ENCODE measurements at regions not wholly inside any gene's neighbourhood (a gene's known extent, or its start where the extent isn't known, plus 50 kb on each side); places are given as distances from the start of the nearest gene placed in this dataset.

GRCh38 chr13:22134261-22134660 is 463.4 kb downstream of the FGF9 start:
- Histone ChIP-seq H4K20me1 (ENCODE audit: insufficient read depth) (no peaks in the 10 kb centered on the region), H3K4me3 (no peak overlapping the region), H2AFZ (no peak overlapping the region), H3F3A (ENCODE audit: insufficient read depth, low read depth) (no peaks in the 10 kb centered on the region), H3K9me2 (ENCODE audit: insufficient read depth) (no peaks in the 10 kb centered on the region), H3K36me3 (ENCODE audit: low read depth) (no peaks in the 10 kb centered on the region), H3K9me3 (ENCODE audit: insufficient read depth, low read depth) (no peaks in the 10 kb centered on the region), H3K4me2 (no peak overlapping the region), H3K27ac (no peak overlapping the region), H3K79me2 (ENCODE audit: low read depth) (no peaks in the 10 kb centered on the region), H3K4me1 (replicated peaks; ENCODE audit: insufficient read depth) (no peaks in the 10 kb centered on the region), H3K27me3 (ENCODE audit: insufficient read depth, low read depth) (peaks cover 46% of the 10 kb centered on the region)
- no peak for TF ChIP-seq EZH2 (IDR thresholded peaks at IDR 0.05; ENCODE audit: low read depth)
- TF ChIP-seq CTCF (conservative IDR thresholded peaks at IDR 0.05) = no peak
- ChIA-PET POLR2A (ENCODE audit: unreplicated experiment) (interaction anchor here (0.7 kb wide), 1 partner anchor 369 kb away, joined by 6 read pairs; no protein-coding TSS in a partner anchor), CTCF (no interaction called here)
- DNase-seq = no peak
- intact Hi-C loops (cut with micrococcal nuclease; ENCODE audit: unreplicated experiment) = no loop called here
- no TSS peak for BruUV-seq (replicated peaks)

- ChIA-PET CTCF (no interaction called here), POLR2A (ENCODE audit: unreplicated experiment) (no interaction called here)
- no peaks in the 10 kb centered on the region for H4K20me1 ChIP-seq (ENCODE audit: insufficient read depth)
- no peaks in the 10 kb centered on the region for H3K4me1 ChIP-seq (replicated peaks; ENCODE audit: insufficient read depth)
- intact Hi-C loops (cut with micrococcal nuclease; ENCODE audit: unreplicated experiment) = no loop called here
- no peak overlapping the region for H3K4me2 ChIP-seq
- no peaks in the 10 kb centered on the region for H3K9me2 ChIP-seq (ENCODE audit: insufficient read depth)
- TF ChIP-seq CTCF (conservative IDR thresholded peaks at IDR 0.05) (no peak), EZH2 (IDR thresholded peaks at IDR 0.05; ENCODE audit: low read depth) (no peak)
- no peak for DNase-seq
- H2AFZ ChIP-seq = no peak overlapping the region
- no peak overlapping the region for H3K27ac ChIP-seq
- BruUV-seq (replicated peaks) = no TSS peak
- no peaks in the 10 kb centered on the region for H3F3A ChIP-seq (ENCODE audit: insufficient read depth, low read depth)
- H3K4me3 ChIP-seq = no peak overlapping the region
- H3K79me2 ChIP-seq (ENCODE audit: low read depth) = no peaks in the 10 kb centered on the region
- H3K9me3 ChIP-seq (ENCODE audit: insufficient read depth, low read depth) = no peaks in the 10 kb centered on the region
- H3K27me3 ChIP-seq (ENCODE audit: insufficient read depth, low read depth) = peaks cover 55% of the 10 kb centered on the region
- H3K36me3 ChIP-seq (ENCODE audit: low read depth) = no peaks in the 10 kb centered on the region
Measured at GRCh38 chr13:22135446-22135845, 464.6 kb downstream of the FGF9 start.

- no peak overlapping the region for H3K27ac ChIP-seq
- no peak overlapping the region for H3K4me2 ChIP-seq
- intact Hi-C loops (cut with micrococcal nuclease; ENCODE audit: unreplicated experiment) = no loop called here
- H3K9me2 ChIP-seq (ENCODE audit: insufficient read depth) = no peaks in the 10 kb centered on the region
- DNase-seq = no peak
- no TSS peak for BruUV-seq (replicated peaks)
- H3K4me3 ChIP-seq = no peak overlapping the region
- ChIA-PET POLR2A (ENCODE audit: unreplicated experiment) (no interaction called here), CTCF (no interaction called here)
- no peaks in the 10 kb centered on the region for H3K9me3 ChIP-seq (ENCODE audit: insufficient read depth, low read depth)
- H2AFZ ChIP-seq = no peak overlapping the region
- H3K27me3 ChIP-seq (ENCODE audit: insufficient read depth, low read depth) = peaks cover 56% of the 10 kb centered on the region
- TF ChIP-seq EZH2 (IDR thresholded peaks at IDR 0.05; ENCODE audit: low read depth) (no peak), CTCF (conservative IDR thresholded peaks at IDR 0.05) (no peak)
- H3K4me1 ChIP-seq (replicated peaks; ENCODE audit: insufficient read depth) = no peaks in the 10 kb centered on the region
- no peaks in the 10 kb centered on the region for H3K79me2 ChIP-seq (ENCODE audit: low read depth)
- no peaks in the 10 kb centered on the region for H3K36me3 ChIP-seq (ENCODE audit: low read depth)
- no peaks in the 10 kb centered on the region for H4K20me1 ChIP-seq (ENCODE audit: insufficient read depth)
- no peaks in the 10 kb centered on the region for H3F3A ChIP-seq (ENCODE audit: insufficient read depth, low read depth)
Measured at GRCh38 chr13:22137361-22138050, 466.6 kb downstream of the FGF9 start.
